ENCODE measurements at regions not wholly inside any gene's neighbourhood (a gene's known extent, or its start where the extent isn't known, plus 50 kb on each side); places are given as distances from the start of the nearest gene placed in this dataset.

DNA sequence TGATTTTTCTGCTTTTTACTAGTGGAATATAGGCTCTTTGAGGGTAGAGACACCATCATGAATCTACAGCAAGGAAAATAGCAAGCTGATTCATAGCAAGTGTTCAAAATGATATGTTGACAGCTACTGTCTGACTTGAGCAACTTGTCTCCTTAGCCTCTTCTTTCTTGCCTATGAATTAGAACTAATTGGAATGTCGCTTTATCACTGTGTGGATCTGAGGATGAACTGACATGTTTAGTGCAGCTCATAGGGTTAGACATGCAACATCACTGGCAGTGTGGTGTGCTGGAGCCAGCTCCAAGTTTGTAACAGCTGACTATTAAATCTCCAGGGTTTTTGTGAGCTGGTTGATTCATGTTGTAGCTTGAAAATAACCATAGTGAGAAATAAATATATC, 1068.4 kb downstream of the PCDH18 start:
- Histone ChIP-seq H3K27me3 (ENCODE audit: low read depth) (no peaks in the 10 kb centered on the region), H3K4me1 (no peaks in the 10 kb centered on the region), H3K4me3 (no peak overlapping the region), H3K9me3 (peaks cover 8% of the 10 kb centered on the region), H3K27ac (no peak overlapping the region), H3K36me3 (no peaks in the 10 kb centered on the region)
- intact Hi-C loops (cut with DNase I) = no loop called here
- TF ChIP-seq, protein P1, sequence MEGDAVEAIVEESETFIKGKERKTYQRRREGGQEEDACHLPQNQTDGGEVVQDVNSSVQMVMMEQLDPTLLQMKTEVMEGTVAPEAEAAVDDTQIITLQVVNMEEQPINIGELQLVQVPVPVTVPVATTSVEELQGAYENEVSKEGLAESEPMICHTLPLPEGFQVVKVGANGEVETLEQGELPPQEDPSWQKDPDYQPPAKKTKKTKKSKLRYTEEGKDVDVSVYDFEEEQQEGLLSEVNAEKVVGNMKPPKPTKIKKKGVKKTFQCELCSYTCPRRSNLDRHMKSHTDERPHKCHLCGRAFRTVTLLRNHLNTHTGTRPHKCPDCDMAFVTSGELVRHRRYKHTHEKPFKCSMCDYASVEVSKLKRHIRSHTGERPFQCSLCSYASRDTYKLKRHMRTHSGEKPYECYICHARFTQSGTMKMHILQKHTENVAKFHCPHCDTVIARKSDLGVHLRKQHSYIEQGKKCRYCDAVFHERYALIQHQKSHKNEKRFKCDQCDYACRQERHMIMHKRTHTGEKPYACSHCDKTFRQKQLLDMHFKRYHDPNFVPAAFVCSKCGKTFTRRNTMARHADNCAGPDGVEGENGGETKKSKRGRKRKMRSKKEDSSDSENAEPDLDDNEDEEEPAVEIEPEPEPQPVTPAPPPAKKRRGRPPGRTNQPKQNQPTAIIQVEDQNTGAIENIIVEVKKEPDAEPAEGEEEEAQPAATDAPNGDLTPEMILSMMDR (IDR thresholded peaks at IDR 0.05) = no peak
- ATAC-seq (no peak), DNase-seq (no peak)

DNA sequence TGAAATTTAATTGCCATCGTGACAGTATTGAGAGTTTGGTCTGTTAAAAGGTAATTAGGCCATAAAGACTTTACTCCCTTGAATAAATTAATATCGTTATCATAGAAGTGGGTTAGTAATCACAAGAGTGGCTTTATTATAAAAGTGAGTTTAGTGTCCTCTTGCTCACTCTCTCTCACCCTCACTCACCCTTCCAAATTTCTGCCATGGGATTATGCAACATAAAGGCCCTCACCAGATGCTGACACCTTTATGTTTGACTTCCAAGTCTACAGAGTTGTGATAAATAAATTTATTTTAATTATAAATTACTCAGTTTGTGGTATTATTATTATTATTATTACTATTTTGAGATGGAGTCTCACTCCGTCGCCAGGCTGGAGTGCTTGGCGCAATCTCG, 1070.8 kb downstream of the PCDH18 start:
- no peak overlapping the region for H3K4me3 ChIP-seq
- H3K9me3 ChIP-seq = no peaks in the 10 kb centered on the region
- DNase-seq (no peak), ATAC-seq (no peak)
- H3K4me1 ChIP-seq = no peaks in the 10 kb centered on the region
- TF ChIP-seq, protein P1 (IDR thresholded peaks at IDR 0.05) = no peak
- intact Hi-C loops (cut with DNase I) = no loop called here
- H3K27ac ChIP-seq = no peak overlapping the region
- no peaks in the 10 kb centered on the region for H3K36me3 ChIP-seq
- no peaks in the 10 kb centered on the region for H3K27me3 ChIP-seq (ENCODE audit: low read depth)

DNA sequence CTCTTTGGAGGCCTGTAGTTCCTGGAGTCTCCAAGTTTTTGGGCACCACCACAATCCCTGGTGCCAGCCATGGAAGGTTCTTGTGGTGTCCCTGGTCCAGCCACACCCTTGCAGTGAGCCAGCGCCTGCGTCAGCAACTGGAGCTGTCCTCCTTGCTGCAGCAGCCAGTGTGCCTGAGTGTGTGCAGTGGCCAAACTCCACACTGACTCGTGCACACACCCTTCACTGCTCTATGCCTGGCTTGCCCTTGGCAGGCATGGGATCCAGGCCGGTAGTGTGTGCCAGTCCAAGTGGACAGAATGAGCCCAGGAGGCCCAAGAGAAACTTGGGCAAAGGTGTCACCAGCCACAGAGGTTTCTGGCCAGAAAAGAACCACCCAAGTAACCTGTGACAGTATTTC, 1074.0 kb downstream of the PCDH18 start:
- DNase-seq = no peak

DNA sequence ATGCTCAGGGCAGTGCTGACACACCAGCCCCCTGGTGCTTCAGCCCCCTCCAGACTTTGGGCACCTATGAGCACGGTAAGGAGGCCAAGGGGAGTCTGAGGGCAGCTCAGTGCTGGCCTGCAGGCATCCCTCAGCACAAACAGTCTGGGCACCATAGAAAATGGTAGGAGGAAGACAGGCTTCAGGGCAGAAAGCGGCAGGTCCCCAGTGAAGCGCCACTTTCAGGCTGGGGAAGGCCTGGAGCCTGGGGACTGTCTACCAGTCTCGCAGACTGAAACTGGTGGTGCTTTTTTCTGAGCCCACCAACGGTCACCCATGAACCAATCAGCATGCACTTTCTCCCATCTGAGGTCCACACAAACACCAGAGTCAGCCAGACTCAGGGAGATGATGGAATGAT, 1074.7 kb downstream of the PCDH18 start:
- H3K36me3 ChIP-seq = no peaks in the 10 kb centered on the region
- intact Hi-C loops (cut with DNase I) = no loop called here
- ATAC-seq (no peak), DNase-seq (no peak)
- H3K4me1 ChIP-seq = no peaks in the 10 kb centered on the region
- no peak overlapping the region for H3K27ac ChIP-seq
- TF ChIP-seq, protein P1 (IDR thresholded peaks at IDR 0.05) = no peak
- H3K27me3 ChIP-seq (ENCODE audit: low read depth) = no peaks in the 10 kb centered on the region
- no peaks in the 10 kb centered on the region for H3K9me3 ChIP-seq
- no peak overlapping the region for H3K4me3 ChIP-seq

More for the DNA sequence above, 1074.0 kb downstream of the PCDH18 start:
- H3K27ac ChIP-seq = no peak overlapping the region
- H3K4me1 ChIP-seq = no peaks in the 10 kb centered on the region
- TF ChIP-seq, protein P1 (IDR thresholded peaks at IDR 0.05) = no peak
- no peaks in the 10 kb centered on the region for H3K36me3 ChIP-seq
- intact Hi-C loops (cut with DNase I) = no loop called here
- ATAC-seq = no peak
- no peaks in the 10 kb centered on the region for H3K27me3 ChIP-seq (ENCODE audit: low read depth)
- no peaks in the 10 kb centered on the region for H3K9me3 ChIP-seq
- no peak overlapping the region for H3K4me3 ChIP-seq

DNA sequence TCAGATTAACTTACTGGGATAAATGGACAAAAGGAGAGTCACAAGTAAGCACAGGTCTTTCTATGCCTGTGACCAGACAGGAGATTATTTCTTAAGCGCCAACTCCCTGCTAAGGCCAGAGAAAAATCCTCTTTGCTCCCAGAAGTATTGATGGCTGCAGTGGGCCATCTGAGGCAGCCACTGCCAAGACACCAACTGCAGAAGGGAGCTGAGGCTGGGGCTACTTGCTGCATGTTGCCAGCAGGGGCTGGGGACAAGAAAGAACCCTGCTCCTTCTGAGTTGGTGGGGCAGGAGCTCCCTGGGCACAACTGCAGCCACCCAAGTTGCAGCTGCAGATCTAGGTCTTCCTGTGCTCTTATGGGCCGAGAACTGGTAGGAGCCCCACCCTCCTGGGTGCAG, 1075.3 kb downstream of the PCDH18 start:
- H3K27ac ChIP-seq = no peak overlapping the region
- H3K4me3 ChIP-seq = no peak overlapping the region
- TF ChIP-seq, protein P1 (IDR thresholded peaks at IDR 0.05) = no peak
- intact Hi-C loops (cut with DNase I) = no loop called here
- DNase-seq (no peak), ATAC-seq (no peak)
- no peaks in the 10 kb centered on the region for H3K36me3 ChIP-seq
- no peaks in the 10 kb centered on the region for H3K4me1 ChIP-seq
- no peaks in the 10 kb centered on the region for H3K9me3 ChIP-seq
- no peaks in the 10 kb centered on the region for H3K27me3 ChIP-seq (ENCODE audit: low read depth)

DNA sequence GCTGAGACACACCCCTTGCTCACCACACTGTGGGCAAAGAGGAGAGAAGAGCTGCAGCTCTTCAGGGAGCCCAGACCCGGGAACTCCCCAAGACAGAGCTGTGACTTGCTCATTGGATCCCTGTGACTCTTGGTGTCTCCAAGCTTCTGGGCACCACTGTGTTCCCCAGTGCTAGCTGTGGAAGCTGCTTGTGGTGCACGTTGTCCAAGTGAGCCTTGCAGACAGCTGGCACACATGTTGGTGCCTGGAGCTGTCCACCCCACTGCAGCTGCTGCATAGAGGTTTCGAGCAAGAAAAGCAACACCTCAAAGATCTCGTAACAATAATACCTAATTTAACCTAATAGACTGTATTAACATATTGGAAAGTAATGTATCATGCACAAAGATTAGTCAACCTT, 1089.3 kb downstream of the PCDH18 start:
- intact Hi-C loops (cut with DNase I) = no loop called here
- Histone ChIP-seq H3K4me3 (no peak overlapping the region), H3K27me3 (ENCODE audit: low read depth) (no peaks in the 10 kb centered on the region), H3K9me3 (no peaks in the 10 kb centered on the region), H3K36me3 (no peaks in the 10 kb centered on the region), H3K4me1 (no peaks in the 10 kb centered on the region), H3K27ac (no peak overlapping the region)
- TF ChIP-seq, protein P1 (IDR thresholded peaks at IDR 0.05) = no peak
- ATAC-seq = no peak
- DNase-seq = no peak

Data from lower lobe of right lung (tissue), 2 donors.